ENCODE measurements at regions not wholly inside any gene's neighbourhood (a gene's known extent, or its start where the extent isn't known, plus 50 kb on each side); places are given as distances from the start of the nearest gene placed in this dataset.

DNA sequence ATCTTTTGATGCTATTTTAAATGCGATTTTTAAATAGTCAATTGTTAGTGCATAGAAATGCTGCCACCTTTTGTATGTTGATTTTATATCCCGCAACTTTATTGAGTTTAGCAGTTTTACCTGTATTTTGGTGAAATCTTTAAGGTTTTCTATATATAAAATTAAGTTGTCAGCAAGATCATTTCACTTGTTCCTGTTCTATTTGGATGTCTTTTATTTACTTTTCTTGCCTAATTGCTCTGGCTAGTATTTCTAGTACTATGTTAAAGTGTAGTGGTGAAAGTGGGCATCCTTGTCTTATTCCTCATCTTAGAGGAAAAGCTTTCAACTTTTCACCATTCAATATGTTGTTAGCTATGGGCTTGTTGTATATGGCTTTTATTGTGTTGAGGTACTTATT is 813.3 kb upstream of the CELF2 start:
- DNase-seq: no peak

DNA sequence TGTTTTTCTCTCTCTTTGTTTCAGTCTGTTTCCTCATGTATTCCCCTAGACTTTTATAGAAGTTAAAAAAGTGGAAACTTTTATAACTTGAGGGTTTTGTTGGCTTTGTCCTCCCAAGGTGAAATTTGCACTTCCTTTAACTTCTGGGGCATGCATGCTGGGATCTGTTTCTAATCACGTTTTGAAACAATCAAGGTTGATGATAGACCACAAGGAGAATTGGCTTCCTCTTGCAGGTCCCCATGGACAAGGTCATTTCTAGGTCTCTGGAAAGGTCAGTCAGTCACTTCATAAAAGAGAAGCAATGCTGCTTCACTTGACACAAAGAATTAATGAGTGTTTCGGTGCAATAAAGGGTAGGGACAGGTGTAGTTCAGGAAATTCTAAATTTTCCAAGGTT is 811.8 kb upstream of the CELF2 start:
- DNase-seq: no peak

DNA sequence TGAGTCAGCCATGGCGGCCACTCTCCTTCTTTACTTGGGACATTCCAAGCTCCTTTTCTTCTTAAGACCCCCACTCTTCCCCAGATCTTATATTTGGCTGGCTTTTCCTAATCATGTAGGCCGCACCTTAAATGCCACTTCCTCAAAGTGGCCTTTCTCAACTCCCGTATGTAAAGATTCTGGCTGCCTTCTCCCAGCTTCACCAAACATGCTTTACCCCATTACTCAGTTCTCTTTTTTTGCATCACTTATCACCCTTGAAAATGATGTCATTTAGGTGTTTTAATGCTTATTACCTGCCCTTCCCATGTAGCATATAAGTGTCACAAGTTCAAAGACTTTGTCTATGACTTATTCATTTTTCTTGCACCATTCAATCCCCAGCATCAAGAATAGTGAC is 810.1 kb upstream of the CELF2 start:
- DNase-seq: no peak

DNA sequence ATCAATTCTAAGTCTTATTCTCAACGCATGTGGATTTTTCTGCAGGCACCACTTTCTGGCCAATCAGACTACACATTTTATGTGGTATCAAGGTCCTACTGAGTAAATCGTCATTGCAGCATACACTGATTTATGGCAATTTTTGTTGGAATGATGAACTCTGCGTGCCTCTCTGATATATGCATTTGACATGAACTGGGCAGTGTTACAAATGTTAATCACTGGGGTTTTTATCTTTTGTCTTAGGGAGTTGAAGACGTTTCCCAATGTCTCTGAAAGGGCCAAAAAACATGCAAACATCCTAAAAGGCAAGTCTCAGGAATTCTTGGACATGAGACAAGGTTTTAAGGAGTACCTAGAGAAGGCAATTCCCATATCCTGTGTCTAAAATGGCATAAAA is 809.5 kb upstream of the CELF2 start:
- DNase-seq: peak; percentile 89

DNA sequence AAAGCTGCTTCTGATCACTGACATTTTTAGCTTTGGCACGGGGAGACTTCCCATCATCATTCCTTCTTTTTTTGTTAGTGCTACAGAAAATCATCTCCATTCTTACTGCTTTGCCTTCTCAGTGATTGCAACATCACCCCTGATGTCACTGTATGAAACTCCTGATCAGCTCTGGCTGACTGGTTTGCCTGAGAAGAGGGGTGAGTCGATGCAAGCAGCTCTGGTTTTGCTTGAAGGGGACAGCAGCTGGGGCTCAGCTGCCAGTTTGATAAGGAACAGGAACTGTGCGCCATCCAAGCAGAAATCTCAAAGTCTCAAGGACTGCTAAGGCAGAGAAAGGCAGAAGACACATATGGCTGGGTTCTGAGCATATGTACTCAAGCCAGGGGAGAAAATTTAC is 808.5 kb upstream of the CELF2 start:
- peak; percentile 87 for DNase-seq

DNA sequence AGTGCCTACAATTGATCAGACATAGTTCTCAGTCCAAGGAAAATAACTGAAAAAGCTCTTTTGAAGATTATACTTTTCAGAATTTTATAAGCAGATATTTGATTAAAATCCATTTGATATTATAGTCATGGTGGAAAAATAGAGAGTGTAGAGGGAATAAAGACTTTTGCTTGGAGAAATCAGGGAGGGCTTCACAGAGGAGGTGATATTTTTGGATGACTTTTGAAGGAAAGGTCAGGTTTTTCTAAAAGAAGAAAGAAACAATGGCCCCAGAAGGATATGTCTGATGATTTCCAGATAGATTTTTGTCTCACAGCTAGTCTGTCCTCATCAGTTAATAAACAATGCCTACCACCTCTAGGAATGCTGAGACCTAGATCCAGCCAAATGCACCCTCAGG is 806.3 kb upstream of the CELF2 start:
- DNase-seq: no peak

DNA sequence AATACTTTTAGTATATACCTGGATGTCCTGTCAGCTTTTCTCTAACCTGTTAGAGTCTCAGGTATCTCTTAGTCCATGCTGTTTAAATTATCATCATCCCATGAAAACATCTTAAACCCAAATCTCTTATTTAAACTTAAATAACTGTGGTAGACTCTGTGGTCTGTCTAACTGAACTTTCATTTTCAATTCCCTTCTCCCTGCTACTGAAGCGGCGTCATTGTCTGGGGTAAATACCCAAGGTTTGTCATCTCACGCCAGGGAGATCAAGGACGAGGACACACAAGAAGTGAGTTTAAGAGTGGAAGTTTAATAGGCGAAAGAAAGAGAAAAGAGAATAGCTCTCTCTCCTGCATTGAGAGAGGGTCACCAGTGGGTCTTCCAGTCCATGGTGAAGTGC is 804.4 kb upstream of the CELF2 start:
- DNase-seq: no peak

DNA sequence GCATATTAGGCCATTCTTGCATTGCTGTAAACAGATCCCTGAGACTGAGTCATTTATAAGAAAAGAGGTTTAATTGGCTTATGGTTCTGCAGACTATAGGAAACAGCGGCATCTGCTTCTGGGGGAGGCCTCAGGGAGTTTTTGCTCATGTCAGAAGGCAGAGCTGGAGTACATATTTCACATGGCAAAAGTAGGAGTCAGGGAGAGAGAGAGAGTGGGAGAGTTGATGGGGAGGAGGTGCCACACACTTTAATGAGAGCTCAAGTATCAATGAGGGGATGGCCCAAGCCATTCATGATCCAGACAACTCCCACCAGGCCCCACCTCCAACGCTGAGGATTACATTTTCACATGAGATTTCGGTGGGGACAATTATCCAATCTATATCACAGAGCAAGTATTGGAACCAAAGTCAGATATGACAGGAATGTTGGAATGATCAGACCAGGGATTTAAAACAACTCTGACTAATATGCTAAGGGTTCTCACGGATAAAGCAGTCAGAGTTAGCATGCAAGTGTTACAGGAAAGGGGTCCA is 795.3 kb upstream of the CELF2 start:
- DNase-seq: peak; percentile 87

DNA sequence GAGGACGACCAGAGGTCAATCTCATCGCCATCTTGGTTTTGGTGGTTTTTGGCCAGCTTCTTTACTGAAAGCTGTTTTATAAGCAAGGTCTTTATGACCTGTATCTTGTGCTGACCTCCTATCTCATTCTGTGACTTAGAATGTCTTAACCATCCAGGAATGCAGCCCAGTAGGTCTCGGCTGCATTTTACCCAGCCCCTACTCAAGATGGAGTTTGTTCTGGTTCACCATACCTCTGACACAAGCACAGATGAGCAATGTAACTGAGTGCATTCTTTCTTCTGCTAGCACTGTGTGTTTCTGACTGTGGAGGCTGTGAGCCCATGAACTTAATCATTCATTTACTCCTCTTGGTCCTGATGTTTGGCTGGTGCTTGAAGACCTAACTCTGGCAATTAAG is 794.5 kb upstream of the CELF2 start:
- no peak for DNase-seq

DNA sequence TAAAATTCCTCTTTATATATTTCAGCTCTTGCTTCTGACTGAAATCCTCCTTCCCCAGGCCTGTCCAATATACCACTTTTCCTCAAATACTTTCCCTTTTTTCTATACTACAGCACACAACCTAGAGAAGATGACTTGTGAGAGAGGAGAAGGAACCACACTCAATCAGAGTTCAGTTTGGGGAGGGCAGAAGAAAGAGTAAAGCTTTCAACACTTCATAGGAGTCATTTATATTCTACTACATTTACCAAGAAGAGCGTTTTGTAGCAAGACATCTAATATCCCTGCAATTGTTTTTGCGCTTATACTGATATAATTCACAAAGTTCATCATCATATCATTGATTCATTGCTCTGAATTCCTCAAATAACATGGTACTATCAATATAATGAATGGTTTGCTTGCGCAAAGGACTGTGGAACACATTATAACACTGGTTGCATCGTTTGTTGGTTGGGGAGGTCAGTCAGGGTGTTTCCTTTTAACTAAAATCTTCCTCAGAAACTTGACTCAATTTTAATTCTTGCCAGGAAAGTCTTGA is 792.5 kb upstream of the CELF2 start:
- DNase-seq: no peak

DNA sequence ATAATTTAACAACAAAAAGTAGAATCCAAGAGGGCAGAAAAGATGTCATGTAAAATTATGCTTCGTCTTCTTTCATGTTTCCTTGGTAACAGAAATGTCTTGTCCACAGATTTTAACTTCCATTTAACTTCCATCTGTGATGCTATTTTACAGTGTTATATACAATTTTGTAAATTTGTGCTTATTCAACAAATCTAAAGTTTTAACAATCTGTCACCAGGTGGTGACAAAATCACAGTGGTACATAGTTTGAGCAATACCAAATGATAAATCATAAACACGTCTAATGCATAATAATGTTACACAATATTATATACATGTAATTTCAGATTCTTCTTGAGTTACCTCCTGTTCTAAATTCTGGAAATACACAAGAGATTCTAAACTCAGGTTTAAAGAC is 784.4 kb upstream of the CELF2 start:
- no peak for DNase-seq

DNA sequence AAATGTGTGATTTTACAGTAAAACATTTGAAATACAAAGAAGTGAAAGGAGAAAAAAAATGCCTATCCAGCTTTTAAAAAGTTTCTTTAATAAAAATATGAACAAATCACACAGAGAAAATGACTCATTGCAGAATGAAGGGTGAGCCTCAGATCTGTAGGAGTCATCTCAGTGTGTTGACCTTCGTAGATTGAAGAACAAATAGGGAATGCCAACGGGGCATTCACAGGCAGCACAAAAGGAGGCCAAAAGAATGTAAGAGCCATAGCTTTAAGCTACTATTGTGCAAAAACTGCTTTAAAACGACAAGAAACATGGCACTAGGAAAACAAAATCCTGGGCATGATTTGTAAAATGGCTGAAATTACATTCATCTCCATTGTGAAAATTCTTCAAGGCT is 782.7 kb upstream of the CELF2 start:
- no peak for DNase-seq

DNA sequence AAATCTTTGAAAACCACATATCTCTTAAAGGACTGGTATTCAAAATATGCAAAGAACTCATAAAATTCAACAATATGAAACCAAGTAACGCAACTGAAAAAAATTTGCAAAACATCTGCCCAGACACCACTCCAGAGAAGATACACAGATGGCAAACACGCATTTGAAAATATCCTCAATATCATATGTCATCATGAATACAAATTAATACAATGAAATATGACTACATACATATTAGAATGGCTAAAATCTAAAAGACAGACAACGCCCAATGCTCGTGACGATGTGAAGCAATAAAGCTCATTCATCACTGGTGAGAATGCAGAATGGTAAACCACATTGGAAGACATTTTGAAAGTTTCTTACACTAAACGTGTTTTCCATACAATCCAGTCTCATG is 770.1 kb upstream of the CELF2 start:
- peak; percentile 36 for DNase-seq

DNA sequence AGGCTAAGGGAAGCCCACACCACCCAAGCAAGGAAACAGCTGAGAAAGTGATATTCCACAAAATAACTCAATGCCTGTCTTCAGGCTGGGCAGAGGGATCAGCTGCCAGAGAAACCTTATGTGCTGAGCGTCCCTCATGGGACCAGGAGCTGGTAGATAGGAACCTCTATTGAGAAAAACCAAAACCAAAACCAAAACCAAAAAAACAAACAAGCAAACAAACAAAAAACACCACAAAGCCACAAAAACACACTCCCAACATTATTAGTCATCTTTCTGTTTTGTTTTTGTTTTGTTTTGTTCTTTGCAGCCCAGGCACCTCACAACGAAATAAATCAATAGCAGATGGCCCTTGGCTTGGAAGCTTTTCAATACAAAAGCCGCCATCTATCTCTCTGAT is 760.8 kb upstream of the CELF2 start:
- DNase-seq: no peak

DNA sequence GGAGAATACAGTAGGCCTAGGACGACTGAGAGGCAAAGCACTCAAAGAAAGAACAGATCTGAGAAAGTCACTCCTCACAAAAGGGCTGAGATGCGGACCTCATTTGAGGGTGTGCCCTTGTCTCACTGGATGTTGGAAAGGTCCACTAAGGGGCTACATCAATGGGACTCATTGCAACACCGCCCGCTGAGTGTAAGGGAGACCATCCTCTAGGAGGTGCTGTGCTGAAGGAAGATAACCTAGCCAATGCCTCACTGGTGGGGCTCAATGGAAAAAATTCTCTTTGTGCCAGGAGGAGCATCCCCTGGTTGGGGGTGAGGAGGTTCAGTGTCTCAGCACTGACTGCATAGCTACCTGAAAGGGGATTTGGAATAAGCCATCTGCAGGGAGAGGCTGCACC is 758.7 kb upstream of the CELF2 start:
- no peak for DNase-seq

DNA sequence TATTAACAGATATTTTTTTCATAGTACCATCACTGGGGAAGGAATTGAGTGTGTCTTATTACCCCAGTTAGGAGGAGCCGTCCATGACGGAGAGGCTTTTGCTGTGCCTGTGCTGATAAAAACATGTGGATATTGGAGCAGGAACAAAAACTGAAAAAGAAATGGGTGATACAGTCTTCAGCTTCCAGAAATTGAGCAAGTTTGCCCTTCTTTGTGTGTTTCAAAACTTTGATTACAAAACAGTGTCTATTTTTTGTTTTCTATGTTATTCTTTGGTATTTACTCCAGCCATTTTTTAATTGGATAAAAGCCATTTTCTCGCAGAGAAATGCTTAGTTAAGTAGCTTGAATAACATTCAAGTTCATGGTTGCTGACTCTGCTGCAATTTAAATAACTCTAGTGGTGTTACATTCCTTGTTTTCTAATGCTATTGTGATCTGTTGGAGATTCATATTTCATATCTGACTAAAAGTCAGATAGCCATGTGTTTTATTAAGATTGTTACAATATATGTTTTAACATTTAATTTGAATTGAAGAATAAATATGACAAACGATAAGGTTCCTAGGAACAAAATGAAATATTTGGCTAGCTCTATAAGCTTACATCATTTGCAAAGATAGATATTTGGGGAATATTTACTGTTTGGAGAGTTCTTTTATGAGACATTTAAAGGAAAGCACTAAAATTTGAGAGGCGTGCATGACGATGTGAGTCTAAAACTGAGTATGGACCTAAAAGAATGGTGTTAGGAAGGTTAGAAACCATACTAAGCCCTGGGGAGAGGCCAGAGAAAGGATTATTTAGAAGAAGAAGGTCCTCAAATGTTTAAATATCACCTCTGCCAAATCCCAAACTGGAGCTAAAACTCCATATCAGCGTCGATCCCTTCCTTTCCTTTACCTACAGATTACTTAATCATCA is 747.3 kb upstream of the CELF2 start:
- no peak for DNase-seq

DNA sequence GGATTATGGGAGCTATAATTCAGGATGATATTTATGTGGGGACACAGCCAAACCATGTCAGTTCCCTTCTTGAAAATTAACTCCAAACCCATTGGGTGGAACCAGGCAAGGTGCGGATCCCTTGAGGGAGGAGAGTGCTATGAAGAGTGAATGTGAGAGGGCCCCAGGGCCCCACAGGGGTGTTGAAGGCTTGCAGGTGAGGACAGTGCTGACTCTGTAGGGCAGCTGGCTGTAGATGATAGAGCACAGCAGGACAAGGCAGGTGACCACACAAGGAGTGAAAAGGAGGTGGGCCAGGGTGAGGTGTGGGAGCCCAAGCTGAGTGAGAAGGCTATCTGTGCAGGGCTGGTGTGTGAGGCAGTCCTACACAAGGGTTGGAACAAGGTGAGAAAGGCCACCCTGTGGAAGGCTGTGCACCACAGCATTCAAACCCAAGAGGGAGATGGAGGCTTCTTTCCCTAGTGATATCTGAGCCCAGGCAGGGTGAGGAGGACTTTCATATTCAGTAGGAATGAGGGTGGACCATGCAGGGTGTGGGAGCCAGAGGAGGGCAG is 746.0 kb upstream of the CELF2 start:
- no peak for DNase-seq

DNA sequence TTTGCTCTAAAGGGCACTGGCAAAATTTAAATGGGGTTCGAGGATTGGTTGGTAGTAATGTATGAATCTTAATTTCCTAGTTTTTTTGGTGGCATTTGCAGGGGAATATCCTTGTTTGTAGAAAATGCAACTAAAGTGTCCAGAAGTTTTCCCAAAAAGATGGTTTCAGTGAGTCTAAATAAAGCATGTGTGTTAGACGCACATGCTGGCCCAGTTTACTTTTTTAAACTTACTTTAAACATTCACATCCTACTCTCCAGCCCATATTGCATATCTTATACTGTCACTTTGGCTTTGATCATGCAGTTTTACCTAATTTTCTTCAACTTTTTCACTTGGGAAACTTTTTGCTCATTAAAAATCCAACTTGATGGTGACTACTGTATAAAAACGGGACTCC is 744.0 kb upstream of the CELF2 start:
- no peak for DNase-seq

DNA sequence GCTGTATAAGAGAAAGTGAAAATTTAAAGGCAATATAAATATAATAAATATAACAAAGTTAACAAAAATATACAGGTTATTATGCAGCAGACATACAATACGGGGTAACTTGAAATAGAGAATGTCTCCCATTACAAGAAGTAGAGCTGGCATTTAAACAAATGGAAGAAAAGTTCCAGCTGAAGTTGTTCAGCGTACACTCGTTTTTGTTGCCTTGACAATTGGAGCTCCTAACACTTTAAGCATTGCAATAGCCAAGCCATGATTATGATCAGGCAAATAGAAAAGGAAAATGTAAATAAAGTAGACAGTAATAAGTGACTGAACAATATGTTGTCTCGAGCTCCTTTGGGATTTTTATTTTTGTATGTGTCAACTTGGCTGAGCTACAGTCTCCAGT is 737.8 kb upstream of the CELF2 start:
- DNase-seq: no peak

DNA sequence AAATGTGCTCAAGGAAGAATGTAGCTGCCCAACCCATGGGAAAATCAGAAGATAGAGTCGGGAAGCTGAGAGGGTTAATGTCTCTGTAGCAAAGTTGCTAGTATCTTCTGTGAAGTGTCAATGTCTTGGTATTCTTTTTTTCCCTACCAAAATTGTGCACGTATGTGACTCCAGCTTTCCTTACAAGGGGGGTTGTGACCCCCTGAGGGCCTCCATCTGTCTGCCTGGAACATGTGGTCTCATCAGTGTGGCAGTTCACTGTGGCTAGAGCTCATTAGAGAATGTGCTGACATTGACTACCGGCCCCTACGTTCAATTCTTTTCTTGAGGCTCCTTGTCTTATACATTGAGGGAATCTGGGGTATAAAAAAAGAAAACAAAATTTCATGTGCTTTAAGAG is 725.2 kb upstream of the CELF2 start:
- no peak for DNase-seq

DNA sequence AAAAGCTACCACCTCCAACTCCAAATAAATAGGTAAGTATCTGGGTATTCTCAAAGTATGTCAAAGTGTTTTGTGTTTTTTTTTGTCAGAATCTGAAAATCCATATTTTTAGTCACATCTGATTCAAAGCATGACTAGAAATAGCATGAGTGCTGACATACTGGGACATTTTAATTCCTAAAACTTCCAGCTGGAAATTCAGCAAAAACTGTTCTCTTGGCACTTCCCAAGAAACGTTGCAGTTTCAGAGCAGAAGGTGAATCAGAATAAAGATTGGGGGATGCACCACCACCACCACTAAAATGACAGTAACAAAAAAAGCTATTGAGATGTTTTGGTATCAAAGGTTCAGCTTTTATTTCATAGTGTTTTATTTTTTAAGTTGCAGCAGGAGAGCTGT is 724.6 kb upstream of the CELF2 start:
- DNase-seq: no peak

DNA sequence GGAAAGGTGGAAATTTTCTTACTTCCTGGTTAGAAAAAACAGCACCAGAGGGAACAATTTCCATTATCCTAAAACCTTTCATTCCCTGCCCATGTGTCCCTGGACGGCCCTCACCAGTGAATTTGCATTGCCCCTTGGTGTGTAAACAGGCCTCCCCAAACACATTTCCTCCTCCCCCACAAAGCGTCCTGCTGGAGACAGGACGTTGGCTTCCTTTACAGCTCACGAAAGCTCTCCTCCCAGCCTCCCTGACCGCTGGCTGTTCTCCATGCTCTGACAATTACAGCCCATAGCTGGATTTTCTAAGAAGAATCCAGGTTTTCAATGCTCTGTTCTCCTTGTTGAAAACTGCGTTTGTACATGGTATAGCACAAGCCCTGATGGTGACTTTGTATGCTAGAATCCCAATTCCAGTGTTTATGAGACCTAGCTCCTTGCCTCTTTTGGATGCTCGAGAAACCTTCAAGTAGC is 724.2 kb upstream of the CELF2 start:
- peak; percentile 17 for DNase-seq

DNA sequence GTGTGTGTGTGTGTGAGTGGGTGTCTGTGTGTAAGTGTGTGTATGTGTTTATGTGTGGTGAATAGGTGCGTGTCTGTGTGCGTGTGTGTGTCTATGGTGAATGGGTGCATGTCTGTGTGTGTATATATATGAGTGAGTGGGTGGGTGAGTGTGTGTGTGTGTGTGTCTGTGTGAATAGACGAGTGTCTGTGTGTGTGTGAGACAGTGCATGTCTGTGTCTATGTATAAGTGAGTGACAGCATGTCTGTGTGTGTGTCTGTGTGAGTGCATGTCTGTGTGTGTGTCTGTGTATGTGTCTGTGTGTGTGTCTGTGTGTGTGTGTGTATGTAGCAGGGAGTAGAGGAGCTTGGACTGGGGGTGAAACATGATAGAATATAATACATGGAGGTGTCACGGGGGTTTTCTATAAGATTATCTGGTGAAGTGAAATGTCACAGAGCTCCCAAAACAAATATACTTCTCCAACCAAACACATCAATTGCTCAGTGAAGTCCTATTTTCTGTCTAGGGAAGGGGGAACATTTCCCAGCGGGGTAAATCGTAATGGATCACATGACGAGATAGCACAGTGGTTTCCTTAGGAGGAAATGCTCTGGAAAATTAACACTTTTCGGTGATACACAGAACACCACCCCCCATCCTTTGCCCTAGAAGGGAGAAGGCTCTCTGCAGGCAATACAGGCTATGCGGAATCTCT is 723.3 kb upstream of the CELF2 start:
- DNase-seq: no peak
